Fibroblast of lung (primary cell): ENCODE measurements at regions not wholly inside any gene's neighbourhood (a gene's known extent, or its start where the extent isn't known, plus 50 kb on each side); places are given as distances from the start of the nearest gene placed in this dataset.

Experiments
- EZH2 ChIP-seq: IDR thresholded peaks from 2 replicates; pipeline ENCODE4 v1.5.1; 2012; ENCODE audit warnings: low read length, control low read depth, mild to moderate bottlenecking; ENCODE audit errors: missing control alignments
- TF ChIP-seq, protein P1 (sequence below), 2 donors: IDR thresholded peaks in 1 of 2; conservative IDR thresholded peaks in 1 of 2; 1 replicate in 1 of 2; 2 replicates in 1 of 2; pipeline ENCODE4 v1.5.1; 2011 to 2012; ENCODE audit warnings: low read length in 2 of 2, control low read depth in 1 of 2, inconsistent platforms in 1 of 2, low read depth in 1 of 2, mild to moderate bottlenecking in 1 of 2

GRCh38 chr14:98803196-98803595, 468.8 kb downstream of the BCL11B start:
- TF ChIP-seq, protein P1, sequence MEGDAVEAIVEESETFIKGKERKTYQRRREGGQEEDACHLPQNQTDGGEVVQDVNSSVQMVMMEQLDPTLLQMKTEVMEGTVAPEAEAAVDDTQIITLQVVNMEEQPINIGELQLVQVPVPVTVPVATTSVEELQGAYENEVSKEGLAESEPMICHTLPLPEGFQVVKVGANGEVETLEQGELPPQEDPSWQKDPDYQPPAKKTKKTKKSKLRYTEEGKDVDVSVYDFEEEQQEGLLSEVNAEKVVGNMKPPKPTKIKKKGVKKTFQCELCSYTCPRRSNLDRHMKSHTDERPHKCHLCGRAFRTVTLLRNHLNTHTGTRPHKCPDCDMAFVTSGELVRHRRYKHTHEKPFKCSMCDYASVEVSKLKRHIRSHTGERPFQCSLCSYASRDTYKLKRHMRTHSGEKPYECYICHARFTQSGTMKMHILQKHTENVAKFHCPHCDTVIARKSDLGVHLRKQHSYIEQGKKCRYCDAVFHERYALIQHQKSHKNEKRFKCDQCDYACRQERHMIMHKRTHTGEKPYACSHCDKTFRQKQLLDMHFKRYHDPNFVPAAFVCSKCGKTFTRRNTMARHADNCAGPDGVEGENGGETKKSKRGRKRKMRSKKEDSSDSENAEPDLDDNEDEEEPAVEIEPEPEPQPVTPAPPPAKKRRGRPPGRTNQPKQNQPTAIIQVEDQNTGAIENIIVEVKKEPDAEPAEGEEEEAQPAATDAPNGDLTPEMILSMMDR (conservative IDR thresholded peaks at IDR 0.05 in 1 of 2, IDR thresholded peaks at IDR 0.05 in 1 of 2; ENCODE audit: low read depth in 1 of 2, low read length in 2 of 2): no peak
- TF ChIP-seq EZH2: no peak
